ENCODE measurements at regions not wholly inside any gene's neighbourhood (a gene's known extent, or its start where the extent isn't known, plus 50 kb on each side); places are given as distances from the start of the nearest gene placed in this dataset.

DNA sequence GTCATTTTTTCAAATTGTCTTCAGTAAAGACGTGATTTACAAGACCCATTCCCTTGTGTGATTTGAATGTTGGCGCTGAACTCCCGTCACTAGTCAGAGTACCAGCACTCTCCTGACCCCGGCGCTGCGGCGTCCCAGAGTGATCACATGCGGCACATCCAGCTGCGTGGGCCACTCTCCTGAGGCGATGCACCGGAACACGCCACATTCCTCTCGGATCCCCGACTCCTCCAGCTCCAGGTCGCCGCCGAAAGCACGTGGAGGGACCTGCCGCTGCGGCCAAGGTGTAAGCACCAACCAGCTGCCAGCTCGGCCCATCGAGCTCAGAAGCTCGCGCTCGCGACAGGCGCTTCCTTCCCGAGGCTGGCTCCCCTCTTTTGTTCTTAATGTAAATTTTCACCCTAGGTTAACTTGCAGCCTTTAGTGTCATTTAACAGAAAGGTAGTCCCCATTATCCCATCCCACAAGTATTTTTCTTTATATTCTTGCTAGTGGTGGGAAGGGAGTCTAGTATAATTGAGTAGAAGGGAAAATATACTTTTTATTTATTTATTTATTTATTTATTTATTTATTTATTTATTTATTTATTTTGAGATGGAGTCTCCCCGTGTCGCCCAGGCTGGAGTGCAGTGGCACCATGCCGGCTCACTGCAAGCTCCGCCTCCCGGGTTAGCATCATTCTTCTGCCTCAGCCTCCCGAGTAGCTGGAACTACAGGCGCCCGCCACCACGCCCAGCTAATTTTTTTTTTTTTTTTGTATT is 61.7 kb upstream of the VGLL3 start:
- Histone ChIP-seq H3K4me1 (ENCODE audit: insufficient read depth, poor library complexity, severe bottlenecking) (peaks cover 4% of the 10 kb centered on the region), H3K27me3 (ENCODE audit: insufficient read depth, poor library complexity, severe bottlenecking) (no peaks in the 10 kb centered on the region), H3K36me3 (ENCODE audit: low read depth) (no peaks in the 10 kb centered on the region), H3K4me3 (ENCODE audit: severe bottlenecking) (no peak overlapping the region), H3K9me3 (ENCODE audit: severe bottlenecking) (no peaks in the 10 kb centered on the region), H3K27ac (ENCODE audit: poor library complexity, severe bottlenecking) (no peak overlapping the region)
- ATAC-seq (ENCODE audit: low read depth) (no peak), DNase-seq (ENCODE audit: low spot score) (no peak)
- TF ChIP-seq, protein P1, sequence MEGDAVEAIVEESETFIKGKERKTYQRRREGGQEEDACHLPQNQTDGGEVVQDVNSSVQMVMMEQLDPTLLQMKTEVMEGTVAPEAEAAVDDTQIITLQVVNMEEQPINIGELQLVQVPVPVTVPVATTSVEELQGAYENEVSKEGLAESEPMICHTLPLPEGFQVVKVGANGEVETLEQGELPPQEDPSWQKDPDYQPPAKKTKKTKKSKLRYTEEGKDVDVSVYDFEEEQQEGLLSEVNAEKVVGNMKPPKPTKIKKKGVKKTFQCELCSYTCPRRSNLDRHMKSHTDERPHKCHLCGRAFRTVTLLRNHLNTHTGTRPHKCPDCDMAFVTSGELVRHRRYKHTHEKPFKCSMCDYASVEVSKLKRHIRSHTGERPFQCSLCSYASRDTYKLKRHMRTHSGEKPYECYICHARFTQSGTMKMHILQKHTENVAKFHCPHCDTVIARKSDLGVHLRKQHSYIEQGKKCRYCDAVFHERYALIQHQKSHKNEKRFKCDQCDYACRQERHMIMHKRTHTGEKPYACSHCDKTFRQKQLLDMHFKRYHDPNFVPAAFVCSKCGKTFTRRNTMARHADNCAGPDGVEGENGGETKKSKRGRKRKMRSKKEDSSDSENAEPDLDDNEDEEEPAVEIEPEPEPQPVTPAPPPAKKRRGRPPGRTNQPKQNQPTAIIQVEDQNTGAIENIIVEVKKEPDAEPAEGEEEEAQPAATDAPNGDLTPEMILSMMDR (IDR thresholded peaks at IDR 0.05; ENCODE audit: poor library complexity, severe bottlenecking) = no peak

DNA sequence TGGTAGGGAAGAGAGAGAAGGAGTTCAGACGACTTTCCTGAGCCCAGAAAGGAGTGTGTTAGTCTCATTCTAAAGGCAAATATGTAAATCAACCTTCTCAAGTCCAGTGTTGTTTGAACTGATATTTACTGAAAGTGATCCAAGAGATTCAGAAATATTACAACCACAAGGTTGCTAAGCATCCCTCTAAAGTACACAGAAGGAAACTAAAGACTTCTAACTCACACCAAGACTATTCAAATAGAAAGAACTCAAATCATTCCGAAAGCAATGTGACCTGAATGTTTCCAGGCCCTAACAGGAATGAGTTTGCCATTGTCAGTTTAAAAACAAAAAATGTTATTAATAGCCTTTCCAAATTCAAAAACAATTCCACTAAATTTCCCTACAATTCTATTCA is 56.9 kb upstream of the VGLL3 start:
- Histone ChIP-seq H3K9me3 (ENCODE audit: severe bottlenecking) (no peaks in the 10 kb centered on the region), H3K4me3 (ENCODE audit: severe bottlenecking) (no peak overlapping the region), H3K27ac (ENCODE audit: poor library complexity, severe bottlenecking) (no peak overlapping the region), H3K4me1 (ENCODE audit: insufficient read depth, poor library complexity, severe bottlenecking) (no peaks in the 10 kb centered on the region), H3K27me3 (ENCODE audit: insufficient read depth, poor library complexity, severe bottlenecking) (no peaks in the 10 kb centered on the region), H3K36me3 (ENCODE audit: low read depth) (no peaks in the 10 kb centered on the region)
- TF ChIP-seq, protein P1 (IDR thresholded peaks at IDR 0.05; ENCODE audit: poor library complexity, severe bottlenecking) = no peak
- no peak for ATAC-seq (ENCODE audit: low read depth)
- DNase-seq (ENCODE audit: low spot score) = no peak

DNA sequence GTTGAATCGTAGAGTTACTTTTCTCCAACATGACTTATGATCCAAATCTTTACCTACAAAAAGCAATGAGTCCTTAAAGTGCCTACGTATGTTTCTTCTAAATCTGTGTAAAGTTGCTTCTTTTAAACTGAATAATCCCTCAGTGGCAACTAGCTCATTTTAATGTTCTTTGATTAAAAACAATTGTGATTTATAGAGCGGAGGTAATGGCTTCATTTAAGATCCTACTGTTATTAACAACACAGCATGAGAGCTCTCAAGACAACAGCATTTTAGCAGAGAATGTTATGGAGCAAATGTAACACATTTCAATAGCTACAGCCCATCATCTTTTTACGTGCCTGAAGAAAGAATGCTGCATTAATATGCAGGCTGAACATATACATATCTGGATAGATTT is 55.3 kb upstream of the VGLL3 start:
- ATAC-seq (ENCODE audit: low read depth) (no peak), DNase-seq (ENCODE audit: low spot score) (no peak)
- Histone ChIP-seq H3K4me1 (ENCODE audit: insufficient read depth, poor library complexity, severe bottlenecking) (no peaks in the 10 kb centered on the region), H3K36me3 (ENCODE audit: low read depth) (no peaks in the 10 kb centered on the region), H3K4me3 (ENCODE audit: severe bottlenecking) (no peak overlapping the region), H3K9me3 (ENCODE audit: severe bottlenecking) (no peaks in the 10 kb centered on the region), H3K27me3 (ENCODE audit: insufficient read depth, poor library complexity, severe bottlenecking) (no peaks in the 10 kb centered on the region), H3K27ac (ENCODE audit: poor library complexity, severe bottlenecking) (no peak overlapping the region)
- TF ChIP-seq, protein P1 (IDR thresholded peaks at IDR 0.05; ENCODE audit: poor library complexity, severe bottlenecking) = no peak

DNA sequence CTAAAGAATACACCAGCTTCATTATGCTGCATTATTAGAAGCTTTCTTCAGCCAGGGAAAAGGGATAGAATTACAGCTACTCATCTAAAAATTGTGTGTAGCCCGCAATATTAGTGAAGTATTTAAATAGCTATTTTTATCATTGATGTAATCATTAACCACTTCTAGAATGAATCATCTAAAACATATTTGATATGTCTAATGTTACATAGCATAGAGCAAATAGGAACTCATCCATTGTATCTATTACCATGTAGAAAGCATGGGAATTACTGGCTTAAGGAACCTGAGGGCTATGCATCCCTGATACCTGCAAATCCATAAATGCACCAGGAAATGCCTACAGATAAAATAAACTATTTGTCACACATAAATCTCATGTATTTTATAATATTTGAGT is 54.5 kb upstream of the VGLL3 start:
- TF ChIP-seq, protein P1 (IDR thresholded peaks at IDR 0.05; ENCODE audit: poor library complexity, severe bottlenecking) = no peak
- Histone ChIP-seq H3K27me3 (ENCODE audit: insufficient read depth, poor library complexity, severe bottlenecking) (no peaks in the 10 kb centered on the region), H3K36me3 (ENCODE audit: low read depth) (no peaks in the 10 kb centered on the region), H3K4me3 (ENCODE audit: severe bottlenecking) (no peak overlapping the region), H3K9me3 (ENCODE audit: severe bottlenecking) (no peaks in the 10 kb centered on the region), H3K27ac (ENCODE audit: poor library complexity, severe bottlenecking) (no peak overlapping the region), H3K4me1 (ENCODE audit: insufficient read depth, poor library complexity, severe bottlenecking) (no peaks in the 10 kb centered on the region)
- ATAC-seq (ENCODE audit: low read depth) (peak; percentile 48; the same call in 1 of the 3 replicates), DNase-seq (ENCODE audit: low spot score) (no peak)

DNA sequence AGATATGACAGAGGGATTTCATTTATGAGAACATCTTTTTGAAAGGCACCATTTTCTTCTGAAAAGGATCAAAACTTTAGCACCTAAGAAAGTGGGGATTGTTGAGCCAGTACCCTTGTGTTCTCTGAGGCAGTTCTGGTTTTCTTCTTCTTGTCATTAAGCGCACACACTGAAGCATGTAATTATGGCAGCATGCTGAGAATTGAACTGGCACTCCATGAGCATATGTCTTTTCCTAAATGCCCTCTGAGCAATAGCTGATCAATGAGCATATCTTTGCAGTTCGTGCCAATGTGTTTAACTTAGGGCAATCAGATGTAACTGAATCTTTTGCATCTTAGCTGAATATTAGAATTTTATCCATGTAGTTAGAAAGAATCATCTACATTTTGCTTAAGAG is 53.9 kb upstream of the VGLL3 start:
- Histone ChIP-seq H3K4me3 (ENCODE audit: severe bottlenecking) (no peak overlapping the region), H3K36me3 (ENCODE audit: low read depth) (no peaks in the 10 kb centered on the region), H3K27ac (ENCODE audit: poor library complexity, severe bottlenecking) (no peak overlapping the region), H3K27me3 (ENCODE audit: insufficient read depth, poor library complexity, severe bottlenecking) (no peaks in the 10 kb centered on the region), H3K9me3 (ENCODE audit: severe bottlenecking) (no peaks in the 10 kb centered on the region), H3K4me1 (ENCODE audit: insufficient read depth, poor library complexity, severe bottlenecking) (no peaks in the 10 kb centered on the region)
- no peak for DNase-seq (ENCODE audit: low spot score)
- ATAC-seq (ENCODE audit: low read depth) = no peak
- TF ChIP-seq, protein P1 (IDR thresholded peaks at IDR 0.05; ENCODE audit: poor library complexity, severe bottlenecking) = no peak

Data from RWPE2 (cell line).